Keratinocyte (primary cell): ENCODE measurements at regions not wholly inside any gene's neighbourhood (a gene's known extent, or its start where the extent isn't known, plus 50 kb on each side); places are given as distances from the start of the nearest gene placed in this dataset.

Experiments used
- DNase-seq: peaks from one replicate; pipeline ENCODE4 v3.0.0-alpha.2; 2011; ENCODE audit warnings: low read depth, missing footprints, low spot score
- FAIRE-seq: peaks from 2 replicates; lab custom pipeline; 2011; peaks lifted over from hg19 to GRCh38; lab: Jason Lieb, UNC
- H2AFZ ChIP-seq: 2 replicates; pipeline ENCODE4 v1.6.0; 2012; ENCODE audit warnings: low read length, control low read depth, inconsistent platforms; ENCODE audit not compliant: control insufficient read depth
- H3K27ac ChIP-seq: 2 replicates; pipeline ENCODE4 v1.5.1; 2011; ENCODE audit warnings: low read length; ENCODE audit not compliant: control insufficient read depth, insufficient read depth
- H3K27me3 ChIP-seq: 3 replicates; pipeline ENCODE4 v1.6.0; 2011; ENCODE audit warnings: low read length; ENCODE audit not compliant: control insufficient read depth, insufficient read depth; ENCODE audit errors: extremely low read depth
- H3K36me3 ChIP-seq, 2 experiments: 2 replicates in 1 of 2; 3 replicates in 1 of 2; pipeline ENCODE4 v1.5.1; 2011; ENCODE audit warnings: low read length in 2 of 2, mild to moderate bottlenecking in 1 of 2; ENCODE audit not compliant: control insufficient read depth in 2 of 2, insufficient read depth in 2 of 2; ENCODE audit errors: extremely low read depth in 1 of 2
- H3K4me1 ChIP-seq: 3 replicates; pipeline ENCODE4 v1.5.1; 2011; ENCODE audit warnings: low read length; ENCODE audit not compliant: control insufficient read depth, insufficient read depth; ENCODE audit errors: extremely low read depth
- H3K4me2 ChIP-seq: 3 replicates; pipeline ENCODE4 v1.6.0; 2011; ENCODE audit warnings: low read depth, low read length; ENCODE audit not compliant: control insufficient read depth, insufficient read depth; ENCODE audit errors: extremely low read depth
- H3K4me3 ChIP-seq, 3 experiments: fragments of 200-600 bp in 1 of 3; sonication (generic) in 1 of 3; 2 replicates in 2 of 3; 3 replicates in 1 of 3; pipeline ENCODE4 v1.5.1; 2011 to 2016; ENCODE audit warnings: low read length in 3 of 3, mild to moderate bottlenecking in 3 of 3, control low read depth in 2 of 3, inconsistent platforms in 1 of 3, low read depth in 1 of 3, mixed read lengths in 1 of 3, mixed run types in 1 of 3, moderate library complexity in 1 of 3; ENCODE audit not compliant: control insufficient read depth in 2 of 3, insufficient read depth in 2 of 3; ENCODE audit errors: extremely low read depth in 1 of 3
- H3K79me2 ChIP-seq: 2 replicates; pipeline ENCODE4 v1.6.0; 2012; ENCODE audit warnings: low read length; ENCODE audit not compliant: control insufficient read depth, insufficient read depth
- H3K9ac ChIP-seq: 3 replicates; pipeline ENCODE4 v1.6.0; 2011; ENCODE audit warnings: low read length; ENCODE audit not compliant: control insufficient read depth, insufficient read depth; ENCODE audit errors: extremely low read depth
- H3K9me1 ChIP-seq: 3 replicates; pipeline ENCODE4 v1.6.0; 2011; ENCODE audit warnings: low read length; ENCODE audit not compliant: control insufficient read depth, insufficient read depth; ENCODE audit errors: extremely low read depth
- H3K9me3 ChIP-seq: 2 replicates; pipeline ENCODE4 v1.5.1; 2012; ENCODE audit warnings: low read depth, low read length; ENCODE audit not compliant: control insufficient read depth
- H4K20me1 ChIP-seq: 3 replicates; pipeline ENCODE4 v1.6.0; 2011; ENCODE audit warnings: low read length; ENCODE audit not compliant: control insufficient read depth, insufficient read depth; ENCODE audit errors: extremely low read depth
- EZH2 ChIP-seq: IDR thresholded peaks from one replicate; pipeline ENCODE4 v1.6.1; 2012; ENCODE audit warnings: inconsistent platforms, mild to moderate bottlenecking, low read length, moderate library complexity
- dilution Hi-C: fragments of 300-500 bp; cut with MboI; formaldehyde crosslinking; loops from one replicate; pipeline ENCODE4 v1.7.0; 2020; ENCODE audit warnings: low sequenced_read_pairs; ENCODE audit not compliant: extremely low pct_ligation_motif_present
- TF ChIP-seq, protein P1 (sequence below), 3 experiments: IDR thresholded peaks in 1 of 3; conservative IDR thresholded peaks in 1 of 3; optimal IDR thresholded peaks in 1 of 3; 2 replicates in 2 of 3; 3 replicates in 1 of 3; pipeline versions ENCODE3 to v1.5.1; 2011; ENCODE audit warnings: low read length in 3 of 3, mild to moderate bottlenecking in 3 of 3, moderate library complexity in 2 of 3, control low read depth in 1 of 3, inconsistent platforms in 1 of 3; ENCODE audit not compliant: insufficient read depth in 2 of 3; ENCODE audit errors: extremely low read depth in 1 of 3

DNA sequence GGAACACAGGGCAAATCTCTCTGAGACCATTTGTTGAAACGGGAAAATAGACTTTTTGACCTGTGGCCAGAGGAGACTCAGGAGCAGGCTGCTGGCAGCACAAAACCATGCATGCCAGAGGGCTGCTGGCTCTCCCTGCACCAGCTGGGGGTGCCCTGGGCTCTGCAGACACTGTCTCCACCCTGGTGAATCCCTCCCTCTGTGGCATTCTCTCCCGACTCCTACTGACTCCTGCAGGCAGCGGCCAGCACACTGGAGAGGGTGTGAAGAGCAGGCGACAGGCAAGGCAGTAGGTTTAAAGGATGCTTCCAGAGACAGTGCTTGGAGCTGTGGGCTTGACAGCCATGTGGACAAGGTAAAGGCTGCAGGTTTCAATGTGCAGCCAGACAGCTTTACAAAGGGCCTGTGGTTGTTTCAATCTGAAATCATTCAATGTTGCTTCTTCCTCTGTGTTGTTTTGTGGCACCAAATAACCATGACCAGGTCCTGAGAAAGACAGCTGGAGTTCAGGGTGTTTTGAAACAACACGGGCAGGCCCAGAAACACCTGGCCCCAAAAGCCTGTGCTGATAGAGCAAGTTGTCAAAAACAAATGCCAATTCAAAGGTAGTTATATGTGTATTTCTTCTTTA lies 431.0 kb upstream of the ATP10A start:
- no peak overlapping the region for H3K4me3 ChIP-seq
- TF ChIP-seq, protein P1, sequence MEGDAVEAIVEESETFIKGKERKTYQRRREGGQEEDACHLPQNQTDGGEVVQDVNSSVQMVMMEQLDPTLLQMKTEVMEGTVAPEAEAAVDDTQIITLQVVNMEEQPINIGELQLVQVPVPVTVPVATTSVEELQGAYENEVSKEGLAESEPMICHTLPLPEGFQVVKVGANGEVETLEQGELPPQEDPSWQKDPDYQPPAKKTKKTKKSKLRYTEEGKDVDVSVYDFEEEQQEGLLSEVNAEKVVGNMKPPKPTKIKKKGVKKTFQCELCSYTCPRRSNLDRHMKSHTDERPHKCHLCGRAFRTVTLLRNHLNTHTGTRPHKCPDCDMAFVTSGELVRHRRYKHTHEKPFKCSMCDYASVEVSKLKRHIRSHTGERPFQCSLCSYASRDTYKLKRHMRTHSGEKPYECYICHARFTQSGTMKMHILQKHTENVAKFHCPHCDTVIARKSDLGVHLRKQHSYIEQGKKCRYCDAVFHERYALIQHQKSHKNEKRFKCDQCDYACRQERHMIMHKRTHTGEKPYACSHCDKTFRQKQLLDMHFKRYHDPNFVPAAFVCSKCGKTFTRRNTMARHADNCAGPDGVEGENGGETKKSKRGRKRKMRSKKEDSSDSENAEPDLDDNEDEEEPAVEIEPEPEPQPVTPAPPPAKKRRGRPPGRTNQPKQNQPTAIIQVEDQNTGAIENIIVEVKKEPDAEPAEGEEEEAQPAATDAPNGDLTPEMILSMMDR (optimal IDR thresholded peaks at IDR 0.05 in 1 of 3, IDR thresholded peaks at IDR 0.05 in 1 of 3, conservative IDR thresholded peaks at IDR 0.05 in 1 of 3; ENCODE audit: extremely low read depth in 1 of 3, insufficient read depth in 2 of 3, low read length in 3 of 3): no peak
- no peak for TF ChIP-seq EZH2
- H3K27ac ChIP-seq: no peak overlapping the region
- H3K27me3 ChIP-seq: no peaks in the 10 kb centered on the region
- H3K9me1 ChIP-seq: no peaks in the 10 kb centered on the region
- dilution Hi-C loops: no loop called here
- H4K20me1 ChIP-seq: no peaks in the 10 kb centered on the region
- DNase-seq (no peak), FAIRE-seq (no peak)
- no peak overlapping the region for H3K9ac ChIP-seq
- no peaks in the 10 kb centered on the region for H3K4me1 ChIP-seq
- H3K9me3 ChIP-seq: peaks cover 10% of the 10 kb centered on the region
- no peaks in the 10 kb centered on the region for H3K36me3 ChIP-seq
- no peak overlapping the region for H2AFZ ChIP-seq
- H3K79me2 ChIP-seq: no peaks in the 10 kb centered on the region
- no peak overlapping the region for H3K4me2 ChIP-seq

DNA sequence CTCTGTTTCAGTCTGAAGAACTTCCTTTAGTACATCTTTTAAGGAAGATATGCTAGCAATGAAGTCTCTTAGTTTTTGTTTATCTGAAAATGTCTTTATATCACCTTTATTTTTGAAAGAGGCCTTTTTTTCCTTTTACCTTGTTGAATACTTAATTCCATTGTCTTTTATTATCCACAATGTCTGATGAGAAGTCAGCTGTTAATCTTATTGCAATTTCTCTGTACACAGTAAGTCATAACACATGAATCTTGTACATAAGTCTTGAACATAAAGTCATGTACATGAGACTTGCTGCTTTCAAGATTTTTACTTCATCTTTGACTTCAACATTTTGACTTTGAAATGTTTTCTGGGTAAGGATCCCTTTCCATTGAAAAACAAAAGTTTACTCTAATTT lies 424.3 kb upstream of the ATP10A start:
- Histone ChIP-seq H3K9me3 (peaks cover 3% of the 10 kb centered on the region), H4K20me1 (no peaks in the 10 kb centered on the region), H3K4me3 (no peak overlapping the region), H3K27ac (no peak overlapping the region), H3K27me3 (no peaks in the 10 kb centered on the region), H3K36me3 (no peaks in the 10 kb centered on the region), H3K9ac (no peak overlapping the region), H3K4me2 (no peak overlapping the region), H3K79me2 (no peaks in the 10 kb centered on the region), H2AFZ (no peak overlapping the region), H3K4me1 (no peaks in the 10 kb centered on the region), H3K9me1 (no peaks in the 10 kb centered on the region)
- DNase-seq (no peak), FAIRE-seq (no peak)
- dilution Hi-C loops: no loop called here
- no peak for TF ChIP-seq EZH2
- TF ChIP-seq, protein P1 (optimal IDR thresholded peaks at IDR 0.05 in 1 of 3, IDR thresholded peaks at IDR 0.05 in 1 of 3, conservative IDR thresholded peaks at IDR 0.05 in 1 of 3; ENCODE audit: extremely low read depth in 1 of 3, insufficient read depth in 2 of 3, low read length in 3 of 3): no peak
